Stomach smooth muscle (tissue), 2 donors: ENCODE measurements at regions not wholly inside any gene's neighbourhood (a gene's known extent, or its start where the extent isn't known, plus 50 kb on each side); places are given as distances from the start of the nearest gene placed in this dataset.

ENCODE experiments used
- H3K27ac ChIP-seq: one replicate; pipeline ENCODE4 v1.7.0; 2013; ENCODE audit warnings: mild to moderate bottlenecking, low read length, inconsistent platforms
- H3K27me3 ChIP-seq, 2 donors: one replicate each; pipeline ENCODE4 v1.7.0; 2013; ENCODE audit warnings: low read length in 2 of 2; ENCODE audit not compliant: insufficient read depth in 2 of 2, control insufficient read depth in 1 of 2
- H3K36me3 ChIP-seq, 2 donors: one replicate each; pipeline ENCODE4 v1.7.0; 2013; ENCODE audit warnings: low read length in 2 of 2; ENCODE audit not compliant: control insufficient read depth in 2 of 2, insufficient read depth in 2 of 2
- H3K4me1 ChIP-seq: one replicate; pipeline ENCODE4 v1.7.0; 2013; ENCODE audit warnings: low read length; ENCODE audit not compliant: control insufficient read depth, insufficient read depth
- H3K4me3 ChIP-seq, 2 donors: one replicate each; pipeline ENCODE4 v1.7.0; 2013; ENCODE audit warnings: low read length in 2 of 2
- H3K9ac ChIP-seq, 2 donors: one replicate each; pipeline ENCODE4 v1.7.0; 2013; ENCODE audit warnings: low read length in 2 of 2, mild to moderate bottlenecking in 1 of 2
- H3K9me3 ChIP-seq, 2 donors: one replicate each; pipeline ENCODE4 v1.7.0; 2013; ENCODE audit warnings: low read length in 2 of 2; ENCODE audit not compliant: control insufficient read depth in 2 of 2
- donor health status: healthy.
- donor health status: Pancreatic carcinoma.

- Histone ChIP-seq H3K27ac (no peak overlapping the region), H3K27me3 (no peaks in the 10 kb centered on the region), H3K36me3 (no peaks in the 10 kb centered on the region), H3K4me3 (no peak overlapping the region), H3K9ac (no peak overlapping the region), H3K9me3 (no peaks in the 10 kb centered on the region), H3K4me1 (no peaks in the 10 kb centered on the region)
These were observed 114.5 kb upstream of the GUCY1A1 start for GRCh38 chr4:155552180-155552579.

- no peak overlapping the region for H3K9ac ChIP-seq
- H3K4me3 ChIP-seq: no peak overlapping the region
- no peak overlapping the region for H3K27ac ChIP-seq
- no peaks in the 10 kb centered on the region for H3K9me3 ChIP-seq
- no peaks in the 10 kb centered on the region for H3K27me3 ChIP-seq
- no peaks in the 10 kb centered on the region for H3K36me3 ChIP-seq
- H3K4me1 ChIP-seq: peaks cover 3% of the 10 kb centered on the region
These were observed 118.5 kb upstream of the GUCY1A1 start for GRCh38 chr4:155548173-155548572.

- Histone ChIP-seq H3K27me3 (no peaks in the 10 kb centered on the region), H3K9me3 (no peaks in the 10 kb centered on the region), H3K27ac (no peak overlapping the region), H3K36me3 (no peaks in the 10 kb centered on the region), H3K4me3 (no peak overlapping the region), H3K9ac (no peak overlapping the region), H3K4me1 (peaks cover 3% of the 10 kb centered on the region)
These were observed 120.2 kb upstream of the GUCY1A1 start for GRCh38 chr4:155546451-155546850.

- Histone ChIP-seq H3K27me3 (no peaks in the 10 kb centered on the region), H3K9ac (no peak overlapping the region)
These were observed 121.2 kb upstream of the GUCY1A1 start for GRCh38 chr4:155545456-155545855.

GRCh38 chr4:155544547-155544946 is 122.1 kb upstream of the GUCY1A1 start:
- Histone ChIP-seq H3K9ac (no peak overlapping the region), H3K4me3 (no peak overlapping the region), H3K36me3 (no peaks in the 10 kb centered on the region), H3K27ac (no peak overlapping the region), H3K4me1 (peaks cover 3% of the 10 kb centered on the region), H3K9me3 (no peaks in the 10 kb centered on the region), H3K27me3 (no peaks in the 10 kb centered on the region)

More at GRCh38 chr4:155545456-155545855, 121.2 kb upstream of the GUCY1A1 start:
- H3K4me1 ChIP-seq: peaks cover 3% of the 10 kb centered on the region
- no peak overlapping the region for H3K27ac ChIP-seq
- no peaks in the 10 kb centered on the region for H3K9me3 ChIP-seq
- H3K36me3 ChIP-seq: no peaks in the 10 kb centered on the region
- no peak overlapping the region for H3K4me3 ChIP-seq

- Histone ChIP-seq H3K36me3 (no peaks in the 10 kb centered on the region), H3K9me3 (no peaks in the 10 kb centered on the region), H3K27ac (no peak overlapping the region), H3K4me1 (peaks cover 3% of the 10 kb centered on the region), H3K4me3 (no peak overlapping the region), H3K9ac (no peak overlapping the region), H3K27me3 (no peaks in the 10 kb centered on the region)
These were observed 123.4 kb upstream of the GUCY1A1 start for GRCh38 chr4:155543126-155543765.

GRCh38 chr4:155542415-155542814 is 124.2 kb upstream of the GUCY1A1 start:
- Histone ChIP-seq H3K36me3 (no peaks in the 10 kb centered on the region), H3K9ac (no peak overlapping the region), H3K9me3 (no peaks in the 10 kb centered on the region), H3K27me3 (no peaks in the 10 kb centered on the region), H3K4me3 (no peak overlapping the region), H3K27ac (no peak overlapping the region), H3K4me1 (peaks cover 3% of the 10 kb centered on the region)

GRCh38 chr4:155541716-155542115 is 124.9 kb upstream of the GUCY1A1 start:
- H3K9ac ChIP-seq: no peak overlapping the region
- H3K4me3 ChIP-seq: no peak overlapping the region
- no peaks in the 10 kb centered on the region for H3K9me3 ChIP-seq

GRCh38 chr4:155540698-155541097 is 126.0 kb upstream of the GUCY1A1 start:
- Histone ChIP-seq H3K36me3 (no peaks in the 10 kb centered on the region), H3K27me3 (no peaks in the 10 kb centered on the region), H3K4me1 (peaks cover 3% of the 10 kb centered on the region), H3K4me3 (no peak overlapping the region), H3K9me3 (no peaks in the 10 kb centered on the region), H3K27ac (no peak overlapping the region), H3K9ac (no peak overlapping the region)

More at GRCh38 chr4:155541716-155542115, 124.9 kb upstream of the GUCY1A1 start:
- no peaks in the 10 kb centered on the region for H3K27me3 ChIP-seq
- peaks cover 3% of the 10 kb centered on the region for H3K4me1 ChIP-seq
- H3K36me3 ChIP-seq: no peaks in the 10 kb centered on the region
- H3K27ac ChIP-seq: no peak overlapping the region

- no peaks in the 10 kb centered on the region for H3K27me3 ChIP-seq
- no peak overlapping the region for H3K27ac ChIP-seq
- no peaks in the 10 kb centered on the region for H3K36me3 ChIP-seq
- H3K9me3 ChIP-seq: no peaks in the 10 kb centered on the region
- no peak overlapping the region for H3K4me3 ChIP-seq
- no peak overlapping the region for H3K9ac ChIP-seq
- H3K4me1 ChIP-seq: peaks cover 3% of the 10 kb centered on the region
These were observed 126.9 kb upstream of the GUCY1A1 start for GRCh38 chr4:155539746-155540145.

- no peak overlapping the region for H3K4me3 ChIP-seq
- peaks cover 1% of the 10 kb centered on the region for H3K4me1 ChIP-seq
- H3K36me3 ChIP-seq: no peaks in the 10 kb centered on the region
- no peak overlapping the region for H3K27ac ChIP-seq
- no peaks in the 10 kb centered on the region for H3K27me3 ChIP-seq
- H3K9ac ChIP-seq: no peak overlapping the region
- no peaks in the 10 kb centered on the region for H3K9me3 ChIP-seq
These were observed 130.7 kb upstream of the GUCY1A1 start for GRCh38 chr4:155535802-155536454.
